ENCODE measurements at regions not wholly inside any gene's neighbourhood (a gene's known extent, or its start where the extent isn't known, plus 50 kb on each side); places are given as distances from the start of the nearest gene placed in this dataset.

DNA sequence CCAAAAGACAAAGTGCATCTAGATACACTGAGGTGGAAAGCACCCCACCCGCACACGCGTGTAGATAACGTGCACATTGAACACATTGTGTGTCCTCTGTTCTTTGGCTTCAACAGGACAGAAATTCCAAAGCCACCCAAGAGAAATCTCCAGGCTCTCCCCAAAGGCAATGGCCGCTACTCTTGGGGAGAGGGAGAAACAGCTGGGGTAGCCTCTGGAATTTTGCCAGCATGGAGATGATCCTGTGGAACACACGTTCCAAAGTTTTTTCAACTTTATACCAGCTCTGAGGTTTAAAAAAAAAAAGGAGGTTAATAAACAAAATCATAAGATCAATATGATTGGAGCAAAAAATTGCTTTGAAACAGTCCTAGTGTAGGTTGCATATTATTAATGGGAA is 63.0 kb upstream of the CD82 start:
- H3K36me3 ChIP-seq, result no peaks in the 10 kb centered on the region
- WGBS, 2 donors, result 82 to 93% methylated on average over 6 of the region's 6 CpGs
- DNase-seq, result no peak
- peaks cover 0 to 4% of the 10 kb centered on the region in 2 donors for H3K4me1 ChIP-seq
- H3K9me3 ChIP-seq, result no peaks in the 10 kb centered on the region
- no peak overlapping the region for H3K4me3 ChIP-seq (replicated peaks in 1 of 3)
- no peak for TF ChIP-seq POLR2A (IDR thresholded peaks at IDR 0.05)
- TF ChIP-seq, protein P1, sequence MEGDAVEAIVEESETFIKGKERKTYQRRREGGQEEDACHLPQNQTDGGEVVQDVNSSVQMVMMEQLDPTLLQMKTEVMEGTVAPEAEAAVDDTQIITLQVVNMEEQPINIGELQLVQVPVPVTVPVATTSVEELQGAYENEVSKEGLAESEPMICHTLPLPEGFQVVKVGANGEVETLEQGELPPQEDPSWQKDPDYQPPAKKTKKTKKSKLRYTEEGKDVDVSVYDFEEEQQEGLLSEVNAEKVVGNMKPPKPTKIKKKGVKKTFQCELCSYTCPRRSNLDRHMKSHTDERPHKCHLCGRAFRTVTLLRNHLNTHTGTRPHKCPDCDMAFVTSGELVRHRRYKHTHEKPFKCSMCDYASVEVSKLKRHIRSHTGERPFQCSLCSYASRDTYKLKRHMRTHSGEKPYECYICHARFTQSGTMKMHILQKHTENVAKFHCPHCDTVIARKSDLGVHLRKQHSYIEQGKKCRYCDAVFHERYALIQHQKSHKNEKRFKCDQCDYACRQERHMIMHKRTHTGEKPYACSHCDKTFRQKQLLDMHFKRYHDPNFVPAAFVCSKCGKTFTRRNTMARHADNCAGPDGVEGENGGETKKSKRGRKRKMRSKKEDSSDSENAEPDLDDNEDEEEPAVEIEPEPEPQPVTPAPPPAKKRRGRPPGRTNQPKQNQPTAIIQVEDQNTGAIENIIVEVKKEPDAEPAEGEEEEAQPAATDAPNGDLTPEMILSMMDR (IDR thresholded peaks at IDR 0.05), result no peak
- no peaks in the 10 kb centered on the region for H3K27me3 ChIP-seq
- H3K27ac ChIP-seq, result no peak overlapping the region
- intact Hi-C loops (cut with DNase I), result no loop called here

GRCh38 chr11:44505581-44506054 is 59.8 kb upstream of the CD82 start:
- H3K36me3 ChIP-seq, result no peaks in the 10 kb centered on the region
- DNase-seq, result no peak
- no peaks in the 10 kb centered on the region for H3K27me3 ChIP-seq
- TF ChIP-seq, protein P1 (IDR thresholded peaks at IDR 0.05), result no peak
- no peak for TF ChIP-seq POLR2A (IDR thresholded peaks at IDR 0.05)
- H3K9me3 ChIP-seq, result no peaks in the 10 kb centered on the region
- H3K4me1 ChIP-seq, result peaks cover 0 to 4% of the 10 kb centered on the region in 2 donors
- intact Hi-C loops (cut with DNase I), result no loop called here
- H3K27ac ChIP-seq, result no peak overlapping the region
- WGBS, 2 donors, result 74 to 75% methylated on average over 5 of the region's 5 CpGs
- no peak overlapping the region for H3K4me3 ChIP-seq (replicated peaks in 1 of 3)

DNA sequence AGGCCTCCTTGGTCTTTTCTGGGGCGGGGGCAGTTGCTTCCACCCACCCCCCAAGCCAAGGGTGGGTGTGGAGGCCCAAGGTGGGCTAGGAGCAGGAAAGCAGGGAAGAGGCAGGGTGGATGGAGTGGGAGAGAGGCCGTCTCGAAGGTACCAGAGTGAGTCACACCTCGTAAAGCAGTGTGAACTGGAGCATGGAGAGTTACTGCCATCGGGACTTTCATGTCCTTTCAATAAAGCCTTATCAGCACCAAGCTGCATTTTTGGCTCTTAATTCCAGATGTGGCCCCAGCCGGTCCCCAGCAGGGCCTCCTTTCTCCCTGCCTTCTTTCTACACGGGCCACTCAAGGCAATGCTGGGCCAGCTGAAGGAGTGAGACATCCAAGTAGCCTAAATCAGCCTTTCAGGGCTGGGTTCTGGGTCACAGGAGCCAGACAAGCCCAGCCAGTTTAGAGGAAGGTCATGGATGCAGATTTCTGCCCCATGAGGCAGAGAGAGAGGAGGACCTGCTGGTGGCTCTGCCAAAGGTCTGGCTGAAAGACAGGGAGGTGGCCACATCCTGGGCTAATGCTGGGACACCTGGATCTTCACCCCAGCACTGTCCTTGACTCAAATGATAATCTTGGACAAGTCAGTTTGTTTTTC is 59.0 kb upstream of the CD82 start:
- intact Hi-C loops (cut with DNase I), result no loop called here
- Histone ChIP-seq H3K27ac (no peak overlapping the region), H3K9me3 (no peaks in the 10 kb centered on the region), H3K4me1 (peaks cover 0 to 4% of the 10 kb centered on the region in 2 donors), H3K27me3 (no peaks in the 10 kb centered on the region), H3K36me3 (no peaks in the 10 kb centered on the region), H3K4me3 (replicated peaks in 1 of 3) (no peak overlapping the region)
- peak in 1 of 2 donors; percentile 11 for DNase-seq
- 45 to 51% methylated on average over 6 to 7 of the region's 7 CpGs for WGBS, 2 donors
- TF ChIP-seq POLR2A (IDR thresholded peaks at IDR 0.05), result no peak
- TF ChIP-seq, protein P1 (IDR thresholded peaks at IDR 0.05), result no peak

- H3K4me1 ChIP-seq, result peaks cover 0 to 4% of the 10 kb centered on the region in 2 donors
- no peak for DNase-seq
- H3K4me3 ChIP-seq (replicated peaks in 1 of 3), result no peak overlapping the region
- intact Hi-C loops (cut with DNase I), result no loop called here
- H3K9me3 ChIP-seq, result no peaks in the 10 kb centered on the region
- no peaks in the 10 kb centered on the region for H3K27me3 ChIP-seq
- TF ChIP-seq, protein P1 (IDR thresholded peaks at IDR 0.05), result no peak
- TF ChIP-seq POLR2A (IDR thresholded peaks at IDR 0.05), result no peak
- 96 to 98% methylated on average over 3 of the region's 3 CpGs for WGBS, 2 donors
- no peak overlapping the region for H3K27ac ChIP-seq
- no peaks in the 10 kb centered on the region for H3K36me3 ChIP-seq
Measured at GRCh38 chr11:44507491-44507890, 58.0 kb upstream of the CD82 start.

DNA sequence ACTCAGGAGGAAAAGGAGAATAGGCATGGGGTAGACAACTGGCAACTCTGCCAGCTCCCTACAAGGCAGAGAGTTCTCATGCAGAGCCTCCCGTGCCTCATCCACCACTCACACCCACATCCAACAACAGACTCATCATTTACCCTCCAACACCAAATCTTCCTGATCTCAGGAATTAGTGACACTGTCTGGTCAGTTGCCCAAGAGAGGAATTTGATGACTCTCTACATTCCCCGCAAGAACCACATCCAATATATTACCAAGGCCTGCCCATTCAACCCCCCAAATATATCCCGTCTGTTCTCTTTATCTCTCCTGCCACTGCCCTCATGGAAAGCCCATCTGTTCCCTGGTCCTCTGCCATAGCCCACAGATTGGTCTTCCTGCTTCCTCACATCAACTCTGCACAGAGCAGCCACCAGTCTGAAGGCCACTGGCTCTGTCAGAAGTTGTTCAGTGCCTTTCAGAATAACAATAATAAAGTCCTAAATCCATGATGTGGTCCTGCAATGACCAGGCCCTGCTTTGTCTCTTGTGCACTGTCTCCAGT is 57.5 kb upstream of the CD82 start:
- Histone ChIP-seq H3K36me3 (no peaks in the 10 kb centered on the region), H3K9me3 (no peaks in the 10 kb centered on the region), H3K4me1 (peaks cover 0 to 4% of the 10 kb centered on the region in 2 donors), H3K27ac (no peak overlapping the region), H3K27me3 (no peaks in the 10 kb centered on the region), H3K4me3 (replicated peaks in 1 of 3) (no peak overlapping the region)
- intact Hi-C loops (cut with DNase I), result no loop called here
- no peak for TF ChIP-seq POLR2A (IDR thresholded peaks at IDR 0.05)
- TF ChIP-seq, protein P1 (IDR thresholded peaks at IDR 0.05), result no peak
- no peak for DNase-seq
- WGBS, 2 donors, result 93 to 97% methylated on average over 3 of the region's 3 CpGs

Data from thyroid gland (tissue), 4 donors.